Right lobe of liver (tissue), 6 donors: ENCODE measurements at regions not wholly inside any gene's neighbourhood (a gene's known extent, or its start where the extent isn't known, plus 50 kb on each side); places are given as distances from the start of the nearest gene placed in this dataset.

Experiments used
- ATAC-seq, 4 donors: fragments of 200-7000 bp; cut with Tn5 transposase; one replicate each; pipeline ENCODE4 v1.9.1; 2020; ENCODE audit warnings: mild to moderate bottlenecking in 4 of 4, moderate library complexity in 4 of 4
- DNase-seq, 3 donors: peaks; one replicate each; pipeline ENCODE4 v3.0.0-alpha.2; 2020
- H3K27ac ChIP-seq, 3 donors: fragments of 200-600 bp; one replicate each; pipeline ENCODE4 v1.8.0; 2022
- H3K27me3 ChIP-seq, 2 donors: fragments of 200-600 bp; one replicate each; pipeline ENCODE4 v1.8.0; 2022
- H3K36me3 ChIP-seq, 4 donors: fragments of 200-600 bp; sonication (generic) in 1 of 4; one replicate each; pipeline versions ENCODE4 v1.5.1 to v1.8.0; 2017 to 2022; ENCODE audit warnings: control low read depth in 1 of 4
- H3K4me1 ChIP-seq, 4 donors: fragments of 200-600 bp; sonication (generic) in 1 of 4; one replicate each; pipeline versions ENCODE4 v1.5.1 to v1.8.0; 2017 to 2022; ENCODE audit warnings: control low read depth in 1 of 4
- H3K4me3 ChIP-seq, 3 donors: fragments of 200-600 bp; one replicate each; pipeline ENCODE4 v1.8.0; 2022
- H3K9me3 ChIP-seq, 4 donors: fragments of 200-600 bp; sonication (generic) in 1 of 4; one replicate each; pipeline versions ENCODE4 v1.5.1 to v1.8.0; 2017 to 2022; ENCODE audit warnings: control low read depth in 1 of 4
- POLR2A ChIP-seq: fragments of 450-650 bp; IDR thresholded peaks from one replicate; pipeline ENCODE4 v1.6.1; 2017; ENCODE audit warnings: antibody characterized with exemption, mild to moderate bottlenecking
- WGBS: methylation state at CpG from one replicate; pipeline ENCODE4 v1.1.6; 2018; ENCODE audit warnings: low coverage, low lambda C conversion rate; ENCODE audit not compliant: insufficient coverage; ENCODE audit errors: missing lambda C conversion rate; 5-methylcytosine and 5-hydroxymethylcytosine counted together
- intact Hi-C, 2 donors: fragments of 100-400 bp; cut with DNase I; formaldehyde crosslinking; loops; one replicate each; pipeline versions ENCODE4 v1.11.2 to v1.14.1; 2022
- TF ChIP-seq, protein P1 (sequence below), 4 donors: fragments of 200-600 bp in 3 of 4; fragments of 450-650 bp in 1 of 4; IDR thresholded peaks; one replicate each; pipeline versions ENCODE4 v1.5.1 to v1.8.0; 2016 to 2022; ENCODE audit warnings: antibody characterized with exemption in 4 of 4, mild to moderate bottlenecking in 2 of 4
- donor health status: DM: no; HTN: yes; CAD: no.
- donor health status: DM: no; HTN: no; CAD: no.
- donor health status: DM: no; HTN: no; CAD: no.
- donor health status: DM: no; HTN: yes; CAD: no.
- donor health status: DM: no; HTN: yes; CAD: no.

- TF ChIP-seq POLR2A = no peak
- TF ChIP-seq, protein P1, sequence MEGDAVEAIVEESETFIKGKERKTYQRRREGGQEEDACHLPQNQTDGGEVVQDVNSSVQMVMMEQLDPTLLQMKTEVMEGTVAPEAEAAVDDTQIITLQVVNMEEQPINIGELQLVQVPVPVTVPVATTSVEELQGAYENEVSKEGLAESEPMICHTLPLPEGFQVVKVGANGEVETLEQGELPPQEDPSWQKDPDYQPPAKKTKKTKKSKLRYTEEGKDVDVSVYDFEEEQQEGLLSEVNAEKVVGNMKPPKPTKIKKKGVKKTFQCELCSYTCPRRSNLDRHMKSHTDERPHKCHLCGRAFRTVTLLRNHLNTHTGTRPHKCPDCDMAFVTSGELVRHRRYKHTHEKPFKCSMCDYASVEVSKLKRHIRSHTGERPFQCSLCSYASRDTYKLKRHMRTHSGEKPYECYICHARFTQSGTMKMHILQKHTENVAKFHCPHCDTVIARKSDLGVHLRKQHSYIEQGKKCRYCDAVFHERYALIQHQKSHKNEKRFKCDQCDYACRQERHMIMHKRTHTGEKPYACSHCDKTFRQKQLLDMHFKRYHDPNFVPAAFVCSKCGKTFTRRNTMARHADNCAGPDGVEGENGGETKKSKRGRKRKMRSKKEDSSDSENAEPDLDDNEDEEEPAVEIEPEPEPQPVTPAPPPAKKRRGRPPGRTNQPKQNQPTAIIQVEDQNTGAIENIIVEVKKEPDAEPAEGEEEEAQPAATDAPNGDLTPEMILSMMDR (IDR thresholded peaks at IDR 0.05) = no peak
- Histone ChIP-seq H3K27ac (no peak overlapping the region), H3K27me3 (no peaks in the 10 kb centered on the region), H3K4me1 (no peaks in the 10 kb centered on the region), H3K36me3 (no peaks in the 10 kb centered on the region), H3K9me3 (no peaks in the 10 kb centered on the region), H3K4me3 (no peak overlapping the region)
- DNase-seq = no peak
- WGBS = 45% methylated on average over 3 of the region's 4 CpGs
- intact Hi-C loops = no loop called here
- ATAC-seq = no peak
Measured at GRCh38 chr19:30883071-30883470, 466.2 kb downstream of the TSHZ3 start.

GRCh38 chr19:30882411-30883005 lies 466.7 kb downstream of the TSHZ3 start:
- intact Hi-C loops = no loop called here
- WGBS = 33% methylated on average over 4 of the region's 7 CpGs
- H3K27me3 ChIP-seq = no peaks in the 10 kb centered on the region
- no peaks in the 10 kb centered on the region for H3K4me1 ChIP-seq
- peak in 1 of 4 donors; percentile 24 for ATAC-seq
- H3K27ac ChIP-seq = no peak overlapping the region
- H3K9me3 ChIP-seq = no peaks in the 10 kb centered on the region
- H3K36me3 ChIP-seq = no peaks in the 10 kb centered on the region
- no peak overlapping the region for H3K4me3 ChIP-seq
- TF ChIP-seq, protein P1 (IDR thresholded peaks at IDR 0.05) = no peak
- no peak for TF ChIP-seq POLR2A
- DNase-seq = no peak

DNA sequence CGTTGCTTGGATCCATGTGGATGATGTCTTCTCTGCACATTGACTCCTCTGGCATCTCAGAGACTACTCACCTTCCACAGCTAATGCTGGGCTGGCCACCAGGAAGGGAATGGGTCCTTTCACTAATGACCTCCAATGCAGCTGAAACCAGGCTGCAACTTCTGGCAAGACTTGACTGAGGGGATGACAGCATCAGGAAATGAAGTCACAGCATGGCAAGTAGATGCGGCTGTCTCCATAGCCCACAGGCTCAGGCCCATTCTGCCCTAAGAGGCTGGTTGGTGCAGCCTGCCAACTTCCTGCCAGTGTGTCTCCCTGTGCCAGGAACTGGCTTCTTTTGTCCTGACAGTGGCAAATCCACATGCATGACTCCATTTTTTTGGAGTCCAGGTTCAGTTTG lies 467.3 kb downstream of the TSHZ3 start:
- no peaks in the 10 kb centered on the region for H3K36me3 ChIP-seq
- no peaks in the 10 kb centered on the region for H3K4me1 ChIP-seq
- no peaks in the 10 kb centered on the region for H3K9me3 ChIP-seq
- no peaks in the 10 kb centered on the region for H3K27me3 ChIP-seq
- 43% methylated on average over 1 of the region's 2 CpGs for WGBS
- no peak for DNase-seq
- TF ChIP-seq POLR2A = no peak
- TF ChIP-seq, protein P1 (IDR thresholded peaks at IDR 0.05) = no peak
- no peak overlapping the region for H3K4me3 ChIP-seq
- ATAC-seq = no peak
- intact Hi-C loops = no loop called here
- no peak overlapping the region for H3K27ac ChIP-seq

DNA sequence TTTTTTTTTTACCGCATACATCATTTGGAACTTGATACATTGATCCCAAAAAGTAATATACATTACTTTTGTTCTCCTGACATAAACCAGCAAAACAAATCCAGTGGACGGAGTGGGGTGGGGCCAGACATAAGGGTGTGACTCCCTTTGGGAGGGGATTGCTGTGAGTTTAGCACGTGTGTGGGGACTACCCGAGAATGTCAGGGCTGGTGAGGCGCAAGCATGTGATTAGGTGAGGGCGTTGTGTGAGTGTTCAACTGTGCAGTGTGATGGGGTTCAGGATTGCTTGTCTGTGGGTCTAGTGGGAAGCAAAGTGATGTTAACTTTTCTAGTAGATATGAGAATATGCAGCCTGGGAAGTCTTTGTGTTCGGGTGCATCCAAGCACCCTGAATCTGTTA lies 468.0 kb downstream of the TSHZ3 start:
- Histone ChIP-seq H3K27me3 (no peaks in the 10 kb centered on the region), H3K36me3 (no peaks in the 10 kb centered on the region), H3K9me3 (no peaks in the 10 kb centered on the region), H3K27ac (no peak overlapping the region), H3K4me3 (no peak overlapping the region), H3K4me1 (no peaks in the 10 kb centered on the region)
- ATAC-seq = no peak
- no peak for DNase-seq
- intact Hi-C loops = no loop called here
- 52% methylated on average over 7 of the region's 7 CpGs for WGBS
- TF ChIP-seq, protein P1 (IDR thresholded peaks at IDR 0.05) = no peak
- TF ChIP-seq POLR2A = no peak

GRCh38 chr19:30880551-30880950 lies 468.7 kb downstream of the TSHZ3 start:
- DNase-seq (no peak), ATAC-seq (no peak)
- Histone ChIP-seq H3K27ac (no peak overlapping the region), H3K36me3 (no peaks in the 10 kb centered on the region), H3K27me3 (no peaks in the 10 kb centered on the region), H3K4me1 (no peaks in the 10 kb centered on the region), H3K9me3 (no peaks in the 10 kb centered on the region), H3K4me3 (no peak overlapping the region)
- TF ChIP-seq, protein P1 (IDR thresholded peaks at IDR 0.05) = no peak
- TF ChIP-seq POLR2A = no peak
- 36% methylated on average over 2 of the region's 4 CpGs for WGBS
- intact Hi-C loops = no loop called here
